Neural cell (in vitro differentiated cells): ENCODE measurements at regions not wholly inside any gene's neighbourhood (a gene's known extent, or its start where the extent isn't known, plus 50 kb on each side); places are given as distances from the start of the nearest gene placed in this dataset.

Experiments
- H2AFZ ChIP-seq: fragments of 200-600, 300-800 bp; sonication (generic), shearing (Covaris generic); 2 replicates; pipeline ENCODE4 v1.6.0; 2014; ENCODE audit warnings: low read depth, mild to moderate bottlenecking, antibody characterized with exemption, low read length, moderate library complexity
- H3F3A ChIP-seq: fragments of 200-600 bp; shearing (Covaris generic); 2 replicates; pipeline ENCODE4 v1.6.1; 2016; ENCODE audit warnings: mild to moderate bottlenecking, moderate library complexity, mixed read lengths, antibody characterized with exemption, low read length; ENCODE audit not compliant: insufficient read depth, poor library complexity, severe bottlenecking
- H3K27ac ChIP-seq: fragments of 200-600, 300-800 bp; sonication (generic), shearing (Covaris generic); 2 replicates; pipeline ENCODE4 v1.5.1; 2014; ENCODE audit warnings: mild to moderate bottlenecking, low read length, moderate library complexity
- H3K27me3 ChIP-seq: fragments of 300-800, 200-600 bp; sonication (generic), shearing (Covaris generic); 2 replicates; pipeline ENCODE4 v1.6.0; 2014; ENCODE audit warnings: mild to moderate bottlenecking, low read depth, low read length, moderate library complexity; ENCODE audit not compliant: insufficient read depth
- H3K36me3 ChIP-seq: fragments of 300-800, 200-600 bp; sonication (generic), shearing (Covaris generic); 2 replicates; pipeline ENCODE4 v1.5.1; 2014; ENCODE audit warnings: mild to moderate bottlenecking, antibody characterized with exemption, low read length, moderate library complexity; ENCODE audit not compliant: insufficient read depth
- H3K4me2 ChIP-seq: fragments of 300-800, 200-600 bp; sonication (generic), shearing (Covaris generic); 2 replicates; pipeline ENCODE4 v1.6.0; 2014; ENCODE audit warnings: mild to moderate bottlenecking, low read length
- H3K4me3 ChIP-seq: fragments of 300-800, 200-600 bp; sonication (generic), shearing (Covaris generic); 2 replicates; pipeline ENCODE4 v1.5.1; 2014; ENCODE audit warnings: mild to moderate bottlenecking, low read length, moderate library complexity
- H3K79me2 ChIP-seq: fragments of 200-600 bp; shearing (Covaris generic); replicated peaks from 2 replicates; pipeline ENCODE4 v1.6.0; 2014; ENCODE audit warnings: mild to moderate bottlenecking, low read length, moderate library complexity; ENCODE audit not compliant: insufficient read depth
- H3K9ac ChIP-seq: fragments of 300-800, 200-600 bp; sonication (generic), shearing (Covaris generic); 2 replicates; pipeline ENCODE4 v1.6.1; 2016; ENCODE audit warnings: mild to moderate bottlenecking, low read length, mixed read lengths
- H3K9me2 ChIP-seq: fragments of 200-600 bp; shearing (Covaris generic); 2 replicates; pipeline ENCODE4 v1.6.1; 2016; ENCODE audit warnings: mild to moderate bottlenecking, low read length, mixed read lengths; ENCODE audit not compliant: insufficient read depth
- H3K9me3 ChIP-seq: fragments of 200-600, 300-800 bp; sonication (generic), shearing (Covaris generic); 2 replicates; pipeline ENCODE4 v1.6.1; 2016; ENCODE audit warnings: mild to moderate bottlenecking, mixed run types, low read length, moderate library complexity, mixed read lengths
- H4K20me1 ChIP-seq: fragments of 200-600 bp; shearing (Covaris generic); 2 replicates; pipeline ENCODE4 v1.6.1; 2016; ENCODE audit warnings: mild to moderate bottlenecking, mixed run types; ENCODE audit not compliant: insufficient read depth
- CTCF ChIP-seq: fragments of 450-650 bp; IDR thresholded peaks from 2 replicates; pipeline ENCODE4 v1.5.1; 2014; ENCODE audit warnings: antibody characterized with exemption, mild to moderate bottlenecking, moderate library complexity; ENCODE audit not compliant: poor library complexity, severe bottlenecking
- EP300 ChIP-seq: fragments of 450-650 bp; conservative IDR thresholded peaks from 2 replicates; pipeline ENCODE4 v1.6.1; 2014; ENCODE audit warnings: antibody characterized with exemption, mild to moderate bottlenecking, moderate library complexity; ENCODE audit not compliant: poor library complexity, severe bottlenecking
- EZH2 ChIP-seq: fragments of 200-600, 300-800 bp; shearing (Covaris generic), sonication (generic); IDR thresholded peaks from 2 replicates; pipeline ENCODE4 v1.6.1; 2014; ENCODE audit warnings: antibody characterized with exemption, low read length, borderline replicate concordance, mild to moderate bottlenecking; ENCODE audit not compliant: insufficient read depth, poor library complexity, severe bottlenecking
- MXI1 ChIP-seq: fragments of 450-650 bp; conservative IDR thresholded peaks from 2 replicates; pipeline ENCODE4 v1.6.1; 2014; ENCODE audit warnings: antibody characterized with exemption, mild to moderate bottlenecking; ENCODE audit not compliant: poor library complexity, severe bottlenecking
- POLR2AphosphoS5 ChIP-seq: IDR thresholded peaks from 2 replicates; pipeline ENCODE4 v1.6.1; 2012
- RAD21 ChIP-seq: fragments of 450-650 bp; conservative IDR thresholded peaks from 2 replicates; pipeline ENCODE4 v1.6.1; 2014; ENCODE audit warnings: antibody characterized with exemption, mild to moderate bottlenecking, moderate library complexity
- REST ChIP-seq: IDR thresholded peaks from 2 replicates; pipeline ENCODE4 v1.6.1; 2012; ENCODE audit warnings: borderline replicate concordance
- SMC3 ChIP-seq: fragments of 450-650 bp; conservative IDR thresholded peaks from 2 replicates; pipeline ENCODE4 v1.6.1; 2014; ENCODE audit warnings: antibody characterized with exemption, mild to moderate bottlenecking, moderate library complexity; ENCODE audit not compliant: poor library complexity
- TAF1 ChIP-seq: IDR thresholded peaks from 2 replicates; pipeline ENCODE4 v1.6.1; 2012; ENCODE audit warnings: low read depth

GRCh38 chr4:34935739-34936138 is 1308.6 kb downstream of the ARAP2 start:
- H2AFZ ChIP-seq, result no peak overlapping the region
- TF ChIP-seq TAF1, result no peak
- TF ChIP-seq RAD21, result no peak
- TF ChIP-seq POLR2AphosphoS5, result no peak
- TF ChIP-seq REST, result no peak
- no peak for TF ChIP-seq EZH2
- no peak for TF ChIP-seq SMC3
- TF ChIP-seq CTCF, result no peak
- TF ChIP-seq EP300, result no peak
- TF ChIP-seq MXI1, result no peak

GRCh38 chr4:34939073-34939472 is 1305.2 kb downstream of the ARAP2 start:
- no peak for TF ChIP-seq POLR2AphosphoS5
- no peak for TF ChIP-seq EZH2
- TF ChIP-seq REST, result no peak
- TF ChIP-seq TAF1, result no peak
- no peak for TF ChIP-seq MXI1
- TF ChIP-seq CTCF, result no peak
- TF ChIP-seq EP300, result no peak
- no peak for TF ChIP-seq RAD21
- no peak for TF ChIP-seq SMC3
- no peak overlapping the region for H3K4me2 ChIP-seq
- no peaks in the 10 kb centered on the region for H3K9me2 ChIP-seq
- no peaks in the 10 kb centered on the region for H4K20me1 ChIP-seq
- no peak overlapping the region for H3K9ac ChIP-seq
- no peaks in the 10 kb centered on the region for H3K9me3 ChIP-seq
- H3K36me3 ChIP-seq, result no peaks in the 10 kb centered on the region
- no peaks in the 10 kb centered on the region for H3F3A ChIP-seq
- H3K79me2 ChIP-seq, result no peaks in the 10 kb centered on the region
- no peaks in the 10 kb centered on the region for H3K27me3 ChIP-seq
- no peak overlapping the region for H2AFZ ChIP-seq
- no peak overlapping the region for H3K4me3 ChIP-seq
- H3K27ac ChIP-seq, result no peak overlapping the region

More at GRCh38 chr4:34935739-34936138, 1308.6 kb downstream of the ARAP2 start:
- H3F3A ChIP-seq, result no peaks in the 10 kb centered on the region
- H3K4me2 ChIP-seq, result no peak overlapping the region
- H4K20me1 ChIP-seq, result no peaks in the 10 kb centered on the region
- no peaks in the 10 kb centered on the region for H3K27me3 ChIP-seq
- H3K27ac ChIP-seq, result no peak overlapping the region
- H3K36me3 ChIP-seq, result no peaks in the 10 kb centered on the region
- H3K9me2 ChIP-seq, result no peaks in the 10 kb centered on the region
- no peak overlapping the region for H3K4me3 ChIP-seq
- no peaks in the 10 kb centered on the region for H3K9me3 ChIP-seq
- no peaks in the 10 kb centered on the region for H3K79me2 ChIP-seq
- H3K9ac ChIP-seq, result no peak overlapping the region
